ENCODE measurements at regions not wholly inside any gene's neighbourhood (a gene's known extent, or its start where the extent isn't known, plus 50 kb on each side); places are given as distances from the start of the nearest gene placed in this dataset.

DNA sequence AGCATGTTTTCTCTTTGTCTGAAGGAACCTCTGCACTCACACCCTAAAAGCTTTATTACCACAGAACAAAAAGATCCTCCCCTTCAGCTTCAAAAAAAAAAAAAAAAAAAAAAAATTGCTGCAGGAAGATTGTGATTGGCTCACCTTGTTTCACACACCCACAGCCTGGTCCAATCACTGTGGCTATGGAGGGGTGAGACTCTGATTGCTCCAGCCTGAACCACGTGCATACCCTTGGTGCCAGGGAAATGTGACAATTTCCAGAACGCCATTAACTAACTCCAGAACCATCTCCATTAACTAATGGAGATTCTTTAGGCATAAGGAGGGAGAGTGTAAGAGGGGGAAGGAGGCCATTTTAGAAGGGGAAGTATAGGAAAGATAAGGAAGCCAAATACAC lies 106.5 kb upstream of the CRBN start:
- no peak for TF ChIP-seq POLR2AphosphoS5 (IDR thresholded peaks at IDR 0.05; ENCODE audit: borderline replicate concordance, low read depth, low read length)
- no peak for TF ChIP-seq EZH2 (IDR thresholded peaks at IDR 0.05)
- no peak for TF ChIP-seq FOXP2 (optimal IDR thresholded peaks at IDR 0.05; ENCODE audit: control extremely low read depth, extremely low read length, insufficient read depth)

Measured in SK-N-MC (cell line).